ENCODE measurements at regions not wholly inside any gene's neighbourhood (a gene's known extent, or its start where the extent isn't known, plus 50 kb on each side); places are given as distances from the start of the nearest gene placed in this dataset.

DNA sequence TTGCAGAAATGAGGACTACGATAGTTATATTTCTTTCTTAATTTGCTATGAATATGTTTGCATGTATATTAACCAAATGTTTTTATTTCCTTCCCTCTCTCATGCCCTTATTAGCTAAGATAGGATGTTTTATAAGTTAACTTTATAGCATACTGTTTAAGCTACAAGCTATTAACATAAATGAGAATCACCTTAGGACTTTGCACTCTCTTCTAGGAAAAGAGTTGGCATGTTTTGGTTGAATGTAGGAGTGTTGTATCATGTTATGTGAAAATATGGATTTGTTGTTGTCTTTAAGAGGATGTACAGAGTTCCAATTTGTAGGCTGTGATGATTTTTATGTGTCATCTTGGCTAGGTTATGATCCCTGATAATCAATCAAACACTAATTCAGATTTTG is 467.4 kb upstream of the SETBP1 start:
- TF ChIP-seq TAF1 (IDR thresholded peaks at IDR 0.05; ENCODE audit: borderline replicate concordance, insufficient read depth, low read length) (no peak), FOXP2 (optimal IDR thresholded peaks at IDR 0.05; ENCODE audit: borderline replicate concordance, extremely low read depth, extremely low read length, insufficient read depth) (no peak), REST (IDR thresholded peaks at IDR 0.05; ENCODE audit: insufficient read depth in 1 of 2, low read depth in 2 of 2, low read length in 2 of 2) (no peak), SIN3A (IDR thresholded peaks at IDR 0.05; ENCODE audit: borderline replicate concordance, insufficient read depth, low read length) (no peak)

DNA sequence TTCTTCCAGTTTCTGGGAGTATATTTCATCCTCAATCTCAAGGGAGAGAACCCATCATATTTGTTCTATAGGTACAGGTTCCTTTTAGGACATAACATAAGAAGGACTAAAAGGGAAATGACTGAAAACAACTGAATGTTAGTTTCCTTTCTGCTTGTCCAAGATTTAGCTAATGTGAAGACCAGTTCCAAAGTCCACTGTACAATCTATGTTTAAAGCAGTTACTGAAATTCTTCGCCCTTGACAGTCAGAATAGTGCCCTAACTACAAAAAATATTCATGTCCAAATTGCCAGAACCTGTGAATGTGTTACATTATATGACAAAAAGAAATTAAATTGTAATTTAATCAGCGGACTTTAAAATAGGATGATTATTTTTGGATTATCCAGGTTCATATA is 466.3 kb upstream of the SETBP1 start:
- no peak for TF ChIP-seq REST (IDR thresholded peaks at IDR 0.05; ENCODE audit: insufficient read depth in 1 of 2, low read depth in 2 of 2, low read length in 2 of 2)
- TF ChIP-seq FOXP2 (optimal IDR thresholded peaks at IDR 0.05; ENCODE audit: borderline replicate concordance, extremely low read depth, extremely low read length, insufficient read depth) = no peak
- no peak for TF ChIP-seq SIN3A (IDR thresholded peaks at IDR 0.05; ENCODE audit: borderline replicate concordance, insufficient read depth, low read length)
- TF ChIP-seq TAF1 (IDR thresholded peaks at IDR 0.05; ENCODE audit: borderline replicate concordance, insufficient read depth, low read length) = no peak
- no peak for TF ChIP-seq POLR2AphosphoS5 (IDR thresholded peaks at IDR 0.05; ENCODE audit: low read depth, low read length)

GRCh38 chr18:44216169-44216568 is 464.5 kb upstream of the SETBP1 start:
- no peak for TF ChIP-seq POLR2AphosphoS5 (IDR thresholded peaks at IDR 0.05; ENCODE audit: low read depth, low read length)
- no peak for TF ChIP-seq SIN3A (IDR thresholded peaks at IDR 0.05; ENCODE audit: borderline replicate concordance, insufficient read depth, low read length)
- no peak for TF ChIP-seq REST (IDR thresholded peaks at IDR 0.05; ENCODE audit: insufficient read depth in 1 of 2, low read depth in 2 of 2, low read length in 2 of 2)
- no peak for TF ChIP-seq TAF1 (IDR thresholded peaks at IDR 0.05; ENCODE audit: borderline replicate concordance, insufficient read depth, low read length)
- TF ChIP-seq FOXP2 (optimal IDR thresholded peaks at IDR 0.05; ENCODE audit: borderline replicate concordance, extremely low read depth, extremely low read length, insufficient read depth) = no peak

DNA sequence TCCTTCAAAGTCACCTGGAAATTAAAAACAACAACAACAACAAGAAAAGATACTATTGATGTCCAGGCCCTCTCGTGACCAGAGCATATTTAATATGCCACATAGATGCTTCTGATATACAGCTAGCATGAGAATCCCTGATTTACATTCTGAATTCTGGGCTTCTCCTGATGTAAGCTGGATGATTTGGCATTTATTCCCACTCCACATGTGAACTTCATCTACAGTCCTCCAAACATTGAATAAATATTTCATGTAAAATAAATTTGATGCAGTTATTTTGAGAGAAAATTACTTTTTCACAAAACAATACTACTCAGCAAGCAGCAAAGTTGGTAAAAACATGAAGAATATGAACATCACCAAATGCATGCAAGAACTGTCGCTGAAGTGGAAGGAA is 453.2 kb upstream of the SETBP1 start:
- no peak for TF ChIP-seq REST (IDR thresholded peaks at IDR 0.05; ENCODE audit: insufficient read depth in 1 of 2, low read depth in 2 of 2, low read length in 2 of 2)
- no peak for TF ChIP-seq TAF1 (IDR thresholded peaks at IDR 0.05; ENCODE audit: borderline replicate concordance, insufficient read depth, low read length)
- TF ChIP-seq FOXP2 (optimal IDR thresholded peaks at IDR 0.05; ENCODE audit: borderline replicate concordance, extremely low read depth, extremely low read length, insufficient read depth) = no peak
- no peak for TF ChIP-seq SIN3A (IDR thresholded peaks at IDR 0.05; ENCODE audit: borderline replicate concordance, insufficient read depth, low read length)
- TF ChIP-seq POLR2AphosphoS5 (IDR thresholded peaks at IDR 0.05; ENCODE audit: low read depth, low read length) = no peak

- TF ChIP-seq REST (IDR thresholded peaks at IDR 0.05; ENCODE audit: insufficient read depth in 1 of 2, low read depth in 2 of 2, low read length in 2 of 2) (no peak), POLR2AphosphoS5 (IDR thresholded peaks at IDR 0.05; ENCODE audit: low read depth, low read length) (no peak), FOXP2 (optimal IDR thresholded peaks at IDR 0.05; ENCODE audit: borderline replicate concordance, extremely low read depth, extremely low read length, insufficient read depth) (no peak), TAF1 (IDR thresholded peaks at IDR 0.05; ENCODE audit: borderline replicate concordance, insufficient read depth, low read length) (no peak), SIN3A (IDR thresholded peaks at IDR 0.05; ENCODE audit: borderline replicate concordance, insufficient read depth, low read length) (no peak)
Measured at GRCh38 chr18:44229693-44230108, 451.0 kb upstream of the SETBP1 start.

Data from PFSK-1 (cell line).